ENCODE measurements at regions not wholly inside any gene's neighbourhood (a gene's known extent, or its start where the extent isn't known, plus 50 kb on each side); places are given as distances from the start of the nearest gene placed in this dataset.

- H3K27ac Mint-ChIP-seq: no peak overlapping the region
- Histone ChIP-seq H3K27me3 (ENCODE audit: control insufficient read depth in 1 of 2, insufficient read depth in 2 of 2, low read length in 2 of 2) (no peaks in the 10 kb centered on the region), H3K4me1 (ENCODE audit: insufficient read depth, low read length) (no peaks in the 10 kb centered on the region), H3K9me3 (ENCODE audit: control insufficient read depth in 1 of 2, insufficient read depth in 1 of 2, low read length in 2 of 2) (no peaks in the 10 kb centered on the region), H3K4me3 (ENCODE audit: low read length) (no peak overlapping the region), H3K36me3 (ENCODE audit: insufficient read depth, low read length) (no peaks in the 10 kb centered on the region), H3K27ac (ENCODE audit: low read depth in 1 of 2, low read length in 2 of 2) (no peak overlapping the region)
- no peaks in the 10 kb centered on the region for H3K4me1 Mint-ChIP-seq (ENCODE audit: low read depth)
- intact Hi-C loops (cut with DNase I, micrococcal nuclease): no loop called here
- no peaks in the 10 kb centered on the region for H3K36me3 Mint-ChIP-seq (ENCODE audit: low read depth)
- ATAC-seq (ENCODE audit: poor library complexity): no peak
- ChIA-PET CTCF (no interaction called here), POLR2A (no interaction called here)
- no peak for DNase-seq
- H3K27me3 Mint-ChIP-seq: no peaks in the 10 kb centered on the region
- H3K9me3 Mint-ChIP-seq: peaks cover 2% of the 10 kb centered on the region
- H3K4me3 Mint-ChIP-seq: no peak overlapping the region
- TF ChIP-seq CTCF (IDR thresholded peaks at IDR 0.05): no peak
Measured at GRCh38 chrX:94493405-94493804, 819.4 kb downstream of the FAM133A start.

- no peaks in the 10 kb centered on the region for H3K9me3 ChIP-seq (ENCODE audit: control insufficient read depth in 1 of 2, insufficient read depth in 1 of 2, low read length in 2 of 2)
- no peaks in the 10 kb centered on the region for H3K27me3 ChIP-seq (ENCODE audit: control insufficient read depth in 1 of 2, insufficient read depth in 2 of 2, low read length in 2 of 2)
- no peak overlapping the region for H3K27ac ChIP-seq (ENCODE audit: low read depth in 1 of 2, low read length in 2 of 2)
- Mint-ChIP-seq H3K27ac (no peak overlapping the region), H3K27me3 (no peaks in the 10 kb centered on the region), H3K4me3 (no peak overlapping the region), H3K36me3 (ENCODE audit: low read depth) (no peaks in the 10 kb centered on the region), H3K4me1 (ENCODE audit: low read depth) (no peaks in the 10 kb centered on the region), H3K9me3 (peaks cover 9% of the 10 kb centered on the region)
- no peaks in the 10 kb centered on the region for H3K4me1 ChIP-seq (ENCODE audit: insufficient read depth, low read length)
- ChIA-PET CTCF (no interaction called here), POLR2A (no interaction called here)
- intact Hi-C loops (cut with DNase I, micrococcal nuclease): no loop called here
- ATAC-seq (ENCODE audit: poor library complexity) (no peak), DNase-seq (no peak)
- no peak overlapping the region for H3K4me3 ChIP-seq (ENCODE audit: low read length)
- TF ChIP-seq CTCF (IDR thresholded peaks at IDR 0.05): no peak
- no peaks in the 10 kb centered on the region for H3K36me3 ChIP-seq (ENCODE audit: insufficient read depth, low read length)
Measured at GRCh38 chrX:94511564-94511963, 837.6 kb downstream of the FAM133A start.

GRCh38 chrX:94515009-94515408 is 841.0 kb downstream of the FAM133A start:
- H3K4me1 ChIP-seq (ENCODE audit: insufficient read depth, low read length): no peaks in the 10 kb centered on the region
- Mint-ChIP-seq H3K27me3 (no peaks in the 10 kb centered on the region), H3K4me3 (no peak overlapping the region), H3K9me3 (peaks cover 7% of the 10 kb centered on the region), H3K4me1 (ENCODE audit: low read depth) (no peaks in the 10 kb centered on the region), H3K27ac (no peak overlapping the region), H3K36me3 (ENCODE audit: low read depth) (no peaks in the 10 kb centered on the region)
- DNase-seq (no peak), ATAC-seq (ENCODE audit: poor library complexity) (no peak)
- H3K4me3 ChIP-seq (ENCODE audit: low read length): no peak overlapping the region
- no peaks in the 10 kb centered on the region for H3K36me3 ChIP-seq (ENCODE audit: insufficient read depth, low read length)
- intact Hi-C loops (cut with DNase I, micrococcal nuclease): no loop called here
- H3K27me3 ChIP-seq (ENCODE audit: control insufficient read depth in 1 of 2, insufficient read depth in 2 of 2, low read length in 2 of 2): no peaks in the 10 kb centered on the region
- H3K9me3 ChIP-seq (ENCODE audit: control insufficient read depth in 1 of 2, insufficient read depth in 1 of 2, low read length in 2 of 2): no peaks in the 10 kb centered on the region
- no peak overlapping the region for H3K27ac ChIP-seq (ENCODE audit: low read depth in 1 of 2, low read length in 2 of 2)
- CTCF ChIA-PET: no interaction called here
- TF ChIP-seq CTCF (IDR thresholded peaks at IDR 0.05): no peak
- POLR2A ChIA-PET: no interaction called here
